Kidney (tissue), 13 donors: ENCODE measurements at regions not wholly inside any gene's neighbourhood (a gene's known extent, or its start where the extent isn't known, plus 50 kb on each side); places are given as distances from the start of the nearest gene placed in this dataset.

ENCODE experiments used
- DNase-seq, 5 donors: peaks; one replicate each; pipeline ENCODE4 v3.0.0-alpha.2; 2013 to 2020
- FAIRE-seq: peaks from 2 replicates; lab custom pipeline; 2012; peaks lifted over from hg19 to GRCh38; lab: Jason Lieb, UNC
- H3K27ac ChIP-seq, 2 donors: one replicate each; pipeline ENCODE4 v1.7.0; 2013; ENCODE audit warnings: low read depth in 2 of 2, low read length in 2 of 2, inconsistent platforms in 1 of 2
- H3K27me3 ChIP-seq: one replicate; pipeline ENCODE4 v1.7.1; 2013; ENCODE audit warnings: low read length, inconsistent platforms; ENCODE audit not compliant: control insufficient read depth, insufficient read depth
- H3K36me3 ChIP-seq, 3 donors: one replicate each; pipeline versions ENCODE4 v1.7.0 to v1.7.1; 2013; ENCODE audit warnings: low read length in 3 of 3, control low read depth in 1 of 3, inconsistent platforms in 1 of 3; ENCODE audit not compliant: insufficient read depth in 3 of 3, control insufficient read depth in 2 of 3
- H3K4me1 ChIP-seq, 3 donors: one replicate each; pipeline versions ENCODE4 v1.7.0 to v1.7.1; 2013; ENCODE audit warnings: low read length in 3 of 3, inconsistent platforms in 1 of 3, low read depth in 1 of 3; ENCODE audit not compliant: control insufficient read depth in 2 of 3, insufficient read depth in 2 of 3
- H3K4me3 ChIP-seq, 3 donors: one replicate each; pipeline versions ENCODE4 v1.7.0 to v1.8.1; 2013; ENCODE audit warnings: low read length in 3 of 3, control low read depth in 1 of 3, inconsistent platforms in 1 of 3
- H3K9ac ChIP-seq, 3 donors: one replicate each; pipeline versions ENCODE4 v1.7.0 to v1.7.1; 2013; ENCODE audit warnings: low read length in 3 of 3, control low read depth in 1 of 3, inconsistent platforms in 1 of 3
- H3K9me3 ChIP-seq, 3 donors: one replicate each; pipeline versions ENCODE4 v1.7.0 to v1.7.1; 2013; ENCODE audit warnings: low read length in 3 of 3, control low read depth in 1 of 3, inconsistent platforms in 1 of 3; ENCODE audit not compliant: control insufficient read depth in 2 of 3, insufficient read depth in 1 of 3
- CTCF ChIP-seq: IDR thresholded peaks from 3 replicates; pipeline ENCODE4 v1.5.1; 2012; ENCODE audit warnings: mild to moderate bottlenecking, moderate library complexity, borderline replicate concordance; ENCODE audit not compliant: insufficient read depth; ENCODE audit errors: extremely low read depth
- intact Hi-C: fragments of 100-400 bp; cut with DNase I; formaldehyde crosslinking; loops from one replicate; pipeline ENCODE4 v1.11.1; 2022
- donor health status: control.
- donor health status: control.
- donor health status: control.
- donor health status: control.
- donor health status: control.
- donor health status: DM: yes; HTN: yes; CAD: no.
- donor health status: Normal renal cell carcinoma (clear cell type).

GRCh38 chr15:69976366-69976994 lies 121.2 kb downstream of the TLE3 start:
- intact Hi-C loops: no loop called here
- no peak overlapping the region for H3K9ac ChIP-seq
- TF ChIP-seq CTCF: no peak
- H3K27ac ChIP-seq: no peak overlapping the region
- H3K4me1 ChIP-seq: no peaks in the 10 kb centered on the region
- H3K36me3 ChIP-seq: no peaks in the 10 kb centered on the region
- H3K4me3 ChIP-seq: no peak overlapping the region
- no peaks in the 10 kb centered on the region for H3K9me3 ChIP-seq
- FAIRE-seq (no peak), DNase-seq (peak in 4 of 5 donors; percentile 57 to 92 (median 82))
- no peaks in the 10 kb centered on the region for H3K27me3 ChIP-seq

- DNase-seq: no peak
- no peaks in the 10 kb centered on the region for H3K9me3 ChIP-seq
- no peaks in the 10 kb centered on the region for H3K36me3 ChIP-seq
- peaks cover 9% of the 10 kb centered on the region for H3K27me3 ChIP-seq
- FAIRE-seq: no peak
- no peaks in the 10 kb centered on the region for H3K4me1 ChIP-seq
- no peak for TF ChIP-seq CTCF
- H3K9ac ChIP-seq: no peak overlapping the region
- H3K27ac ChIP-seq: no peak overlapping the region
- no peak overlapping the region for H3K4me3 ChIP-seq
- intact Hi-C loops: no loop called here
Measured at GRCh38 chr15:69978603-69979002, 119.1 kb downstream of the TLE3 start.

GRCh38 chr15:69979262-69979661 lies 118.5 kb downstream of the TLE3 start:
- intact Hi-C loops: no loop called here
- H3K27ac ChIP-seq: no peak overlapping the region
- H3K4me1 ChIP-seq: no peaks in the 10 kb centered on the region

More at GRCh38 chr15:69979262-69979661, 118.5 kb downstream of the TLE3 start:
- Histone ChIP-seq H3K9me3 (no peaks in the 10 kb centered on the region), H3K27me3 (peaks cover 9% of the 10 kb centered on the region), H3K9ac (no peak overlapping the region), H3K36me3 (no peaks in the 10 kb centered on the region), H3K4me3 (no peak overlapping the region)
- DNase-seq: no peak
- TF ChIP-seq CTCF: no peak
- no peak for FAIRE-seq
